HEK293 (cell line): ENCODE measurements at regions not wholly inside any gene's neighbourhood (a gene's known extent, or its start where the extent isn't known, plus 50 kb on each side); places are given as distances from the start of the nearest gene placed in this dataset.

ENCODE experiments used
- CTCF ChIA-PET: fragments of 350-600 bp; formaldehyde crosslinking; extraction: SDS; loops from one replicate; lab custom pipeline; 2021; ENCODE audit warnings: antibody characterized with exemption; lab: Yijun Ruan, JAX
- POLR2A ChIA-PET: fragments of 300-600 bp; formaldehyde crosslinking; extraction: SDS; loops from one replicate; lab custom pipeline; 2020; ENCODE audit warnings: antibody characterized with exemption, inconsistent platforms; lab: Yijun Ruan, JAX
- H3K27ac ChIP-seq: fragments of 200-500 bp; sonication (Bioruptor generic); 2 replicates; pipeline ENCODE4 v1.5.1; 2014; ENCODE audit warnings: low read depth, low read length, control low read depth, inconsistent platforms; ENCODE audit errors: extremely low read depth
- H3K36me3 ChIP-seq, 2 experiments: fragments of 200-500 bp in 1 of 2; sonication (Bioruptor generic) in 1 of 2; 1 replicate in 1 of 2; 2 replicates in 1 of 2; pipeline ENCODE4 v1.5.1; 2014 to 2017; ENCODE audit warnings: inconsistent platforms in 2 of 2, low read length in 2 of 2; ENCODE audit not compliant: control insufficient read depth in 2 of 2, insufficient read depth in 1 of 2
- H3K4me1 ChIP-seq: fragments of 200-500 bp; sonication (Bioruptor generic); 2 replicates; pipeline ENCODE4 v1.5.1; 2014; ENCODE audit warnings: mild to moderate bottlenecking, low read length, inconsistent platforms; ENCODE audit not compliant: control insufficient read depth, insufficient read depth
- H3K4me3 ChIP-seq: 2 replicates; pipeline ENCODE4 v1.5.1; 2011; ENCODE audit warnings: low read depth, mild to moderate bottlenecking, control low read depth, low read length, moderate library complexity
- H3K9me3 ChIP-seq: fragments of 200-500 bp; sonication (Bioruptor generic); 2 replicates; pipeline ENCODE4 v1.5.1; 2014; ENCODE audit warnings: low read depth, low read length, inconsistent platforms; ENCODE audit not compliant: control insufficient read depth, insufficient read depth
- GLIS2 ChIP-seq: fragments of 450-650 bp; formaldehyde crosslinking; IDR thresholded peaks from 2 replicates; pipeline ENCODE4 v1.5.1; 2016; ENCODE audit warnings: missing biosample characterization, missing genetic modification characterization
- HOXC10 ChIP-seq: sonication (generic); formaldehyde crosslinking; IDR thresholded peaks from 2 replicates; pipeline ENCODE4 v1.8.1; 2023; ENCODE audit warnings: mild to moderate bottlenecking, missing genetic modification reagents
- KLF9 ChIP-seq: fragments of 450-650 bp; formaldehyde crosslinking; IDR thresholded peaks from 2 replicates; pipeline ENCODE4 v1.5.1; 2016; ENCODE audit warnings: missing biosample characterization, missing genetic modification characterization, low read depth
- SP2 ChIP-seq: fragments of 450-650 bp; formaldehyde crosslinking; IDR thresholded peaks from 2 replicates; pipeline ENCODE4 v1.5.1; 2016; ENCODE audit warnings: missing biosample characterization, missing genetic modification characterization
- ZNF157 ChIP-seq: fragments of 450-650 bp; formaldehyde crosslinking; IDR thresholded peaks from 2 replicates; pipeline ENCODE4 v1.5.1; 2016; ENCODE audit warnings: missing biosample characterization, missing genetic modification characterization
- ZNF248 ChIP-seq: fragments of 450-650 bp; formaldehyde crosslinking; IDR thresholded peaks from 2 replicates; pipeline ENCODE4 v1.5.1; 2017; ENCODE audit warnings: missing biosample characterization, missing genetic modification characterization
- ZNF274 ChIP-seq, 2 experiments: fragments of 200-500 bp in 1 of 2; fragments of 450-650 bp in 1 of 2; sonication (Bioruptor generic) in 1 of 2; formaldehyde crosslinking in 1 of 2; IDR thresholded peaks; 2 replicates each; pipeline versions ENCODE4 v1.5.1 to v1.6.1; 2014 to 2016; ENCODE audit warnings: borderline replicate concordance in 1 of 2, inconsistent platforms in 1 of 2, low read length in 1 of 2, missing biosample characterization in 1 of 2, missing genetic modification characterization in 1 of 2
- ZNF48 ChIP-seq: fragments of 450-650 bp; formaldehyde crosslinking; IDR thresholded peaks from 2 replicates; pipeline ENCODE4 v1.5.1; 2016; ENCODE audit warnings: missing biosample characterization, missing genetic modification characterization
- ZNF544 ChIP-seq: fragments of 450-650 bp; formaldehyde crosslinking; IDR thresholded peaks from 2 replicates; pipeline ENCODE4 v1.5.0; 2017; ENCODE audit warnings: missing biosample characterization, missing genetic modification characterization
- ZNF555 ChIP-seq: fragments of 450-650 bp; formaldehyde crosslinking; conservative IDR thresholded peaks from 2 replicates; pipeline ENCODE4 v1.5.1; 2017; ENCODE audit warnings: missing biosample characterization, mild to moderate bottlenecking, missing genetic modification characterization, inconsistent platforms
- ZNF596 ChIP-seq: fragments of 450-650 bp; IDR thresholded peaks from 2 replicates; pipeline ENCODE4 v1.5.0; 2018; ENCODE audit warnings: missing biosample characterization, mild to moderate bottlenecking, missing genetic modification characterization, moderate library complexity
- ZNF626 ChIP-seq: fragments of 450-650 bp; sonication (Bioruptor Pico); formaldehyde crosslinking; IDR thresholded peaks from 2 replicates; pipeline ENCODE4 v1.5.1; 2018; ENCODE audit warnings: missing biosample characterization, missing genetic modification characterization, inconsistent platforms
- ZNF791 ChIP-seq: fragments of 450-650 bp; formaldehyde crosslinking; IDR thresholded peaks from 2 replicates; pipeline ENCODE4 v1.5.1; 2016; ENCODE audit warnings: missing biosample characterization, missing genetic modification characterization
- ZNF792 ChIP-seq: fragments of 450-650 bp; formaldehyde crosslinking; IDR thresholded peaks from 2 replicates; pipeline ENCODE4 v1.5.1; 2016; ENCODE audit warnings: missing biosample characterization, missing genetic modification characterization
- ZNF837 ChIP-seq: fragments of 450-650 bp; formaldehyde crosslinking; IDR thresholded peaks from 2 replicates; pipeline ENCODE4 v1.5.1; 2016; ENCODE audit warnings: missing biosample characterization, missing genetic modification characterization
- ZSCAN23 ChIP-seq: fragments of 450-650 bp; formaldehyde crosslinking; IDR thresholded peaks from 2 replicates; pipeline ENCODE4 v1.5.1; 2016; ENCODE audit warnings: missing biosample characterization, missing genetic modification characterization
- TF ChIP-seq, protein P1 (sequence below): fragments of 450-650 bp; formaldehyde crosslinking; IDR thresholded peaks from 2 replicates; pipeline ENCODE4 v1.5.1; 2017; ENCODE audit warnings: missing biosample characterization, missing genetic modification characterization
- TF ChIP-seq, protein P2 (sequence below): fragments of 450-650 bp; formaldehyde crosslinking; IDR thresholded peaks from 2 replicates; pipeline ENCODE4; 2016; ENCODE audit warnings: missing biosample characterization, missing genetic modification characterization

DNA sequence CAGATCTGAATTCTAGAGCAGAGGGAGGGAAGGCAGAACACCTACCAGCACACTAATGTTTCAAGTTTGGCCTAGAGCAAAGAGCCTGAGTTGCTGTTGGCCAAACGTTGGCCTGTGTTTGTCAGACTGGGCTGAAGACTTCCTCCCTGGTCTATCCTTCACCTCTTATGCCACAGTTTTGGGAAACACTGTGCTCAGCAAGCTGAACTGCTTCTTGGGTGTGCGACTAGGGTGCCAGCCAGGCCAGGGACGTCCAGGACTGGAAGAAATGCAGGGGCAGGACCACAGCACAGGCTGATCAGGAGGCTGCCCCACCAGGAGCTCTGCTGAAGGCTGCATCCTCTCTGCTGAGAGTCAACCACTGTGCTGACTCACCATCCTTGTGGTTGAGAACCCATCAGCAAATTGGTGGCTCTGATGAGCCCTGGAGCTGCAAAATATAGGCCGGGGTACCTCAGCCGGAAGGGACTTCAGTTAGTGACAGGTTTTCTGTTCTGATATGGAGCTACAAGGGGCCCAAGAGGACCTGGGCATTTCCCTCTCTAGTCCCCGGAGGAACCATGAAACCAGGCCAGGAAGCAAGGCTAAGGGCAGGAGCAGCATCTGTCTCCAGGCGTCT, 131.6 kb upstream of the RASGRP1 start (continued):
- no peak for TF ChIP-seq ZNF274 (IDR thresholded peaks at IDR 0.05; ENCODE audit: low read length)
- no peak for TF ChIP-seq ZNF274 (tag by site-specific recombination; IDR thresholded peaks at IDR 0.05; ENCODE audit: borderline replicate concordance)
- TF ChIP-seq GLIS2 (tag by site-specific recombination), result no peak
- no peak for TF ChIP-seq ZSCAN23 (tag by site-specific recombination)
- no peak for TF ChIP-seq SP2 (tag by site-specific recombination)
- TF ChIP-seq ZNF626 (tag by site-specific recombination), result no peak

DNA sequence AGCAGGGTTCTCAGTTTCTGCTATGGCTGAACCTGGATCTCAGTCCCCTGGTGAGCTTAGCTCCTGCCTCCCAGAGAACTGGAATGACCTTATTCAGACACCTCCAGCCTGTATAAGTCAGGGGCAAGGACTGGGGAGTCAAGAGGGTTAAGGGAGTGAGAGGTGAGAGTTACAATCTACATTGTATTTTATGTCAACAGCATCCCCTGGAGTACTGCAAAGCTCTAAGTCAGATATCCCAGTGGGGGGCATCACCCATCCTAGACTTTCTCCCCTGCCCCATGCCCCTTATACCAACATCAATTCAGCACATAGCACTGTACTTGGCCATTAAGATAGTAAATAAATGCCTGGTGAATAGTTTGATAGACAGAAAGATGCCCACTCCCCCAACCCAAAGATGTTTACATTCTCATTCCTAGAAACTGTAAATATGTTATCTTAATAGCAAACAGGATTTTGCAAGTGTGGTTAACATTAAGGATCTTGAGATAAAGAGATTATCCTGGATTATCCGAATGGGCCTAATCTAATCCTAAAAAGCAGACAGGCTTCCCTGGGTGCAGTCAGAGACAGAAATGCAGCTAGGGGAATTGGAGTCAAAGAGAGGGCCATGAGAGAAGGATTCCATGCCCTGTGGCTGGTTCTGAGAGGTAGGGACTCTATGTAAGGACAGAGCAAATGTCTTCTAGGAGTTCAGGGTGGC, 132.3 kb upstream of the RASGRP1 start:
- CTCF ChIA-PET, result interaction anchor here (0.9 to 3.9 kb wide), 5 partner anchors 9 to 256 kb away, joined by 3 to 12 read pairs (median 7); no protein-coding TSS in a partner anchor
- no peaks in the 10 kb centered on the region for H3K36me3 ChIP-seq
- POLR2A ChIA-PET, result no interaction called here
- TF ChIP-seq ZNF596 (tag by site-specific recombination) (no peak), ZNF48 (no peak), ZNF157 (no peak), ZNF248 (tag by site-specific recombination) (no peak), ZNF555 (tag by site-specific recombination) (no peak)
- TF ChIP-seq, protein P1, sequence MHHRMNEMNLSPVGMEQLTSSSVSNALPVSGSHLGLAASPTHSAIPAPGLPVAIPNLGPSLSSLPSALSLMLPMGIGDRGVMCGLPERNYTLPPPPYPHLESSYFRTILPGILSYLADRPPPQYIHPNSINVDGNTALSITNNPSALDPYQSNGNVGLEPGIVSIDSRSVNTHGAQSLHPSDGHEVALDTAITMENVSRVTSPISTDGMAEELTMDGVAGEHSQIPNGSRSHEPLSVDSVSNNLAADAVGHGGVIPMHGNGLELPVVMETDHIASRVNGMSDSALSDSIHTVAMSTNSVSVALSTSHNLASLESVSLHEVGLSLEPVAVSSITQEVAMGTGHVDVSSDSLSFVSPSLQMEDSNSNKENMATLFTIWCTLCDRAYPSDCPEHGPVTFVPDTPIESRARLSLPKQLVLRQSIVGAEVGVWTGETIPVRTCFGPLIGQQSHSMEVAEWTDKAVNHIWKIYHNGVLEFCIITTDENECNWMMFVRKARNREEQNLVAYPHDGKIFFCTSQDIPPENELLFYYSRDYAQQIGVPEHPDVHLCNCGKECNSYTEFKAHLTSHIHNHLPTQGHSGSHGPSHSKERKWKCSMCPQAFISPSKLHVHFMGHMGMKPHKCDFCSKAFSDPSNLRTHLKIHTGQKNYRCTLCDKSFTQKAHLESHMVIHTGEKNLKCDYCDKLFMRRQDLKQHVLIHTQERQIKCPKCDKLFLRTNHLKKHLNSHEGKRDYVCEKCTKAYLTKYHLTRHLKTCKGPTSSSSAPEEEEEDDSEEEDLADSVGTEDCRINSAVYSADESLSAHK, result no peak
- no peaks in the 10 kb centered on the region for H3K9me3 ChIP-seq
- no peaks in the 10 kb centered on the region for H3K4me1 ChIP-seq
- H3K4me3 ChIP-seq, result no peak overlapping the region
- no peak overlapping the region for H3K27ac ChIP-seq

DNA sequence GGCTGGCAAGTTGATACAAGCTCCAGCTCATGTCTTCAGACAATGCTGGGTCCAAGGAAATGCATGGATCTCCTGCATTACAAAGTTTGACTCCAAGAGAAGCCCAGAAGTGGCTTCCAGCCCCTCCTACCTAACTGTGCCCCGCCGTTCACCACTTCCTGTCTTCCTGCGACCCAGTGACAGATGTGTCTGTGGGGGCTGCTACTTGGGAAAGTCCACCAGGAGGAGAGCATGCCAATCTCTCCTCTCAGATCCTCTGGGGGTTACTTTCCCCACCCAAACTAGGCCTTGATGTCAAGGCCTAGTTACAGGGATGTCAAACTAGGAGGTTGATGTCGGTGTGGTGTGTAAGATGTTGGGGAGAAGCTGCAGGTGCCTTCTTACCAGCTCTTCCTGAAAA, 133.6 kb upstream of the RASGRP1 start:
- no peak overlapping the region for H3K27ac ChIP-seq
- H3K9me3 ChIP-seq, result no peaks in the 10 kb centered on the region
- peaks cover 2% of the 10 kb centered on the region; the same call in 1 of the 2 replicates for H3K4me1 ChIP-seq
- H3K36me3 ChIP-seq, result no peaks in the 10 kb centered on the region
- ChIA-PET CTCF (interaction anchor here (0.7 to 2.5 kb wide), 6 partner anchors 8 to 603 kb away, joined by 3 to 31 read pairs (median 10); no protein-coding TSS in a partner anchor), POLR2A (no interaction called here)
- TF ChIP-seq HOXC10 (CRISPR knock-in tag) (no peak), ZNF544 (tag by site-specific recombination) (no peak), ZNF837 (tag by site-specific recombination) (no peak), ZNF791 (tag by site-specific recombination) (no peak), KLF9 (tag by site-specific recombination) (no peak), ZNF792 (tag by site-specific recombination) (no peak), GLIS2 (tag by site-specific recombination) (no peak)
- TF ChIP-seq, protein P2, sequence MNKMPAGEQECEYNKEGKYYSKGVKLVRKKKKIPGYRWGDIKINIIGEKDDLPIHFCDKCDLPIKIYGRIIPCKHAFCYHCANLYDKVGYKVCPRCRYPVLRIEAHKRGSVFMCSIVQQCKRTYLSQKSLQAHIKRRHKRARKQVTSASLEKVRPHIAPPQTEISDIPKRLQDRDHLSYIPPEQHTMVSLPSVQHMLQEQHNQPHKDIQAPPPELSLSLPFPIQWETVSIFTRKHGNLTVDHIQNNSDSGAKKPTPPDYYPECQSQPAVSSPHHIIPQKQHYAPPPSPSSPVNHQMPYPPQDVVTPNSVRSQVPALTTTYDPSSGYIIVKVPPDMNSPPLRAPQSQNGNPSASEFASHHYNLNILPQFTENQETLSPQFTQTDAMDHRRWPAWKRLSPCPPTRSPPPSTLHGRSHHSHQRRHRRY (tag by site-specific recombination), result no peak
- no peak overlapping the region for H3K4me3 ChIP-seq
